H1 (cell line): ENCODE measurements at regions not wholly inside any gene's neighbourhood (a gene's known extent, or its start where the extent isn't known, plus 50 kb on each side); places are given as distances from the start of the nearest gene placed in this dataset.

Experiments used
- CTCF ChIA-PET: fragments of 300-600 bp; sonication (Branson Sonifier 250); formaldehyde crosslinking; loops from one replicate; lab custom pipeline; 2021; ENCODE audit not compliant: partially characterized antibody; lab: Charles Lee
- POLR2A ChIA-PET: fragments of 300-600 bp; sonication (Branson Sonifier 250); formaldehyde crosslinking; loops from one replicate; lab custom pipeline; 2021; ENCODE audit warnings: inconsistent platforms; ENCODE audit not compliant: partially characterized antibody; lab: Charles Lee
- DNase-seq, 2 experiments: peaks; one replicate each; pipeline versions ENCODE4 v3.0.0 to v3.0.0-alpha.2; 2010 to 2022; ENCODE audit warnings: low spot score in 2 of 2, low read depth in 1 of 2, mixed read lengths in 1 of 2
- FAIRE-seq: peaks from 2 replicates; lab custom pipeline; 2011; peaks lifted over from hg19 to GRCh38; lab: Jason Lieb, UNC
- H2AFZ ChIP-seq: 2 replicates; pipeline ENCODE4 v1.8.1; 2012; ENCODE audit warnings: low read length, inconsistent platforms
- H2AK5ac ChIP-seq: 2 replicates; pipeline ENCODE4 v1.6.1; 2013; ENCODE audit warnings: low read depth, low read length
- H2BK120ac ChIP-seq: replicated peaks from 2 replicates; pipeline ENCODE3; 2013; ENCODE audit warnings: low read depth, low read length, inconsistent platforms
- H2BK12ac ChIP-seq: 2 replicates; pipeline ENCODE4 v1.6.1; 2013; ENCODE audit warnings: low read depth, low read length
- H2BK15ac ChIP-seq: 2 replicates; pipeline ENCODE4 v1.6.1; 2013; ENCODE audit warnings: low read length
- H2BK20ac ChIP-seq: 2 replicates; pipeline ENCODE4 v1.6.1; 2013; ENCODE audit warnings: low read length
- H2BK5ac ChIP-seq: 2 replicates; pipeline ENCODE4 v1.6.1; 2013; ENCODE audit warnings: low read depth, low read length
- H3K14ac ChIP-seq: 2 replicates; pipeline ENCODE4 v1.6.1; 2013; ENCODE audit warnings: inconsistent platforms; ENCODE audit not compliant: insufficient read length
- H3K18ac ChIP-seq: 2 replicates; pipeline ENCODE4 v1.6.1; 2013; ENCODE audit warnings: low read length; ENCODE audit errors: extremely low read depth
- H3K23ac ChIP-seq: 2 replicates; pipeline ENCODE4 v1.6.1; 2013; ENCODE audit warnings: inconsistent platforms; ENCODE audit not compliant: insufficient read length
- H3K23me2 ChIP-seq: 2 replicates; pipeline ENCODE4 v1.6.1; 2013; ENCODE audit warnings: low read depth, low read length
- H3K27ac ChIP-seq: 2 replicates; pipeline ENCODE4 v1.6.1; 2011; ENCODE audit warnings: low read depth, low read length, inconsistent platforms
- H3K27me3 ChIP-seq, 4 experiments: replicated peaks in 1 of 4; 1 replicate in 1 of 4; 2 replicates in 3 of 4; pipeline versions ENCODE4 v1.6.1 to v1.8.1; 2011 to 2013; ENCODE audit warnings: low read length in 3 of 4, mild to moderate bottlenecking in 3 of 4, inconsistent platforms in 2 of 4, mixed read lengths in 2 of 4, moderate library complexity in 1 of 4; ENCODE audit not compliant: control insufficient read depth in 3 of 4, insufficient read depth in 3 of 4; ENCODE audit errors: extremely low read depth in 1 of 4
- H3K36me3 ChIP-seq, 4 experiments: 2 replicates each; pipeline versions ENCODE4 v1.6.1 to v1.8.1; 2011 to 2013; ENCODE audit warnings: mild to moderate bottlenecking in 4 of 4, low read length in 3 of 4, moderate library complexity in 2 of 4, control low read depth in 1 of 4, inconsistent platforms in 1 of 4; ENCODE audit not compliant: insufficient read depth in 4 of 4, control insufficient read depth in 2 of 4
- H3K4ac ChIP-seq: replicated peaks from 2 replicates; pipeline ENCODE3; 2013; ENCODE audit warnings: low read length, low read depth, mixed read lengths, inconsistent platforms; ENCODE audit not compliant: insufficient read length
- H3K4me1 ChIP-seq, 4 experiments: replicated peaks in 1 of 4; 1 replicate in 1 of 4; 2 replicates in 3 of 4; pipeline versions ENCODE4 v1.6.1 to v1.8.1; 2011 to 2013; ENCODE audit warnings: low read length in 3 of 4, inconsistent platforms in 2 of 4, mixed read lengths in 1 of 4; ENCODE audit not compliant: insufficient read depth in 4 of 4, control insufficient read depth in 3 of 4
- H3K4me2 ChIP-seq, 2 experiments: 2 replicates each; pipeline versions ENCODE4 v1.6.1 to v1.8.1; 2011 to 2013; ENCODE audit warnings: low read depth in 2 of 2, low read length in 2 of 2, control low read depth in 1 of 2, inconsistent platforms in 1 of 2, mild to moderate bottlenecking in 1 of 2; ENCODE audit not compliant: insufficient read depth in 1 of 2
- H3K4me3 ChIP-seq, 4 experiments: fragments of 200-600, 300-600 bp in 1 of 4; sonication (generic), shearing (Covaris generic), sonication (Bioruptor Twin) in 1 of 4; 2 replicates each; pipeline versions ENCODE4 v1.5.1 to v1.8.1; 2011 to 2016; ENCODE audit warnings: low read length in 4 of 4, low read depth in 3 of 4, control low read depth in 2 of 4, inconsistent platforms in 2 of 4, mild to moderate bottlenecking in 2 of 4, mixed read lengths in 1 of 4, moderate library complexity in 1 of 4; ENCODE audit not compliant: insufficient read depth in 2 of 4; ENCODE audit errors: extremely low read depth in 1 of 4
- H3K56ac ChIP-seq: replicated peaks from 2 replicates; pipeline ENCODE3; 2013; ENCODE audit warnings: low read depth, mild to moderate bottlenecking, mixed read lengths, low read length, inconsistent platforms; ENCODE audit not compliant: insufficient read length
- H3K79me1 ChIP-seq: 2 replicates; pipeline ENCODE4 v1.6.1; 2013; ENCODE audit warnings: low read depth, low read length, control low read depth
- H3K79me2 ChIP-seq, 2 experiments: 2 replicates each; pipeline versions ENCODE4 v1.6.1 to v1.8.1; 2012 to 2013; ENCODE audit warnings: low read length in 2 of 2, mild to moderate bottlenecking in 2 of 2, inconsistent platforms in 1 of 2; ENCODE audit not compliant: insufficient read depth in 2 of 2, control insufficient read depth in 1 of 2
- H3K9ac ChIP-seq, 4 experiments: replicated peaks in 1 of 4; 1 replicate in 1 of 4; 2 replicates in 3 of 4; pipeline versions ENCODE4 v1.6.1 to v1.8.1; 2011 to 2013; ENCODE audit warnings: low read depth in 3 of 4, low read length in 3 of 4, control low read depth in 2 of 4, mild to moderate bottlenecking in 2 of 4, moderate library complexity in 2 of 4, inconsistent platforms in 1 of 4; ENCODE audit errors: extremely low read depth in 1 of 4
- H3K9me3 ChIP-seq, 2 experiments: 2 replicates each; pipeline versions ENCODE4 v1.6.1 to v1.8.1; 2012 to 2013; ENCODE audit warnings: mild to moderate bottlenecking in 2 of 2, moderate library complexity in 2 of 2, control low read depth in 1 of 2, inconsistent platforms in 1 of 2, low read depth in 1 of 2, low read length in 1 of 2, mixed read lengths in 1 of 2; ENCODE audit not compliant: insufficient read depth in 2 of 2
- H4K20me1 ChIP-seq, 2 experiments: replicated peaks in 1 of 2; 2 replicates each; pipeline versions ENCODE3 to v1.8.1; 2011 to 2013; ENCODE audit warnings: inconsistent platforms in 2 of 2, low read length in 2 of 2, mild to moderate bottlenecking in 1 of 2; ENCODE audit not compliant: insufficient read depth in 2 of 2, control insufficient read depth in 1 of 2
- H4K5ac ChIP-seq: 2 replicates; pipeline ENCODE4 v1.6.1; 2013; ENCODE audit warnings: low read length, low read depth, mixed read lengths, inconsistent platforms; ENCODE audit not compliant: insufficient read length
- H4K8ac ChIP-seq: 2 replicates; pipeline ENCODE4 v1.8.0; 2013; ENCODE audit warnings: mild to moderate bottlenecking, moderate library complexity, low read length, inconsistent platforms; ENCODE audit not compliant: insufficient read depth; ENCODE audit errors: extremely low read depth
- H4K91ac ChIP-seq: replicated peaks from 2 replicates; pipeline ENCODE3; 2013; ENCODE audit warnings: low read length, mixed read lengths, inconsistent platforms; ENCODE audit not compliant: insufficient read length
- HDAC6 ChIP-seq: IDR thresholded peaks from one replicate; pipeline ENCODE4 v1.7.1; 2012; ENCODE audit warnings: low read depth, mild to moderate bottlenecking, inconsistent platforms, low read length, moderate library complexity
- JUN ChIP-seq: IDR thresholded peaks from 2 replicates; pipeline ENCODE4 v1.6.1; 2011; ENCODE audit warnings: low read depth, mild to moderate bottlenecking, improper control_type of control experiment, low read length
- MAFK ChIP-seq: IDR thresholded peaks from 2 replicates; pipeline ENCODE4 v1.6.1; 2012; ENCODE audit warnings: low read depth, mild to moderate bottlenecking, improper control_type of control experiment, low read length
- SRF ChIP-seq: IDR thresholded peaks from 2 replicates; pipeline ENCODE4 v1.6.1; 2011; ENCODE audit warnings: mild to moderate bottlenecking, low read depth, low read length, moderate library complexity
- WGBS, 2 experiments: shearing (Covaris generic) in 1 of 2; methylation state at CpG; one replicate each; pipeline versions ENCODE4 v1.1.6 to v1.1.7; 2013 to 2015; ENCODE audit warnings: low lambda C conversion rate in 2 of 2, mixed read lengths in 2 of 2, inconsistent platforms in 1 of 2, low coverage in 1 of 2, missing lambda C conversion rate in 1 of 2; ENCODE audit not compliant: insufficient replicate concordance in 2 of 2, insufficient coverage in 1 of 2, insufficient read length in 1 of 2; ENCODE audit errors: extremely low coverage in 1 of 2, missing lambda C conversion rate in 1 of 2; 5-methylcytosine and 5-hydroxymethylcytosine counted together
- TF ChIP-seq, protein P1 (sequence below): IDR thresholded peaks from 2 replicates; pipeline ENCODE4 v1.6.1; 2011; ENCODE audit warnings: low read length, improper control_type of control experiment

GRCh38 chr17:17422641-17423040 lies 54.2 kb upstream of the MED9 start:
- H3K56ac ChIP-seq, result no peak overlapping the region
- no peaks in the 10 kb centered on the region for H3K4me1 ChIP-seq
- no peak overlapping the region for H4K5ac ChIP-seq
- no peak overlapping the region for H2AK5ac ChIP-seq
- H4K91ac ChIP-seq, result no peak overlapping the region
- FAIRE-seq (no peak), DNase-seq (no peak)
- H2BK15ac ChIP-seq, result no peak overlapping the region
- ChIA-PET POLR2A (no interaction called here), CTCF (interaction anchor here (1.4 to 4.1 kb wide), 3 partner anchors 9 to 13 kb away, joined by 4 to 18 read pairs (median 8); no protein-coding TSS in a partner anchor)
- no peak overlapping the region for H3K27ac ChIP-seq
- H3K4me3 ChIP-seq, result no peak overlapping the region
- H3K36me3 ChIP-seq, result no peaks in the 10 kb centered on the region
- no peak overlapping the region for H2BK120ac ChIP-seq
- no peak overlapping the region for H3K4me2 ChIP-seq
- no peak overlapping the region for H2BK20ac ChIP-seq
- no peak overlapping the region for H4K8ac ChIP-seq
- 92% methylated on average over 7 of the region's 7 CpGs; no CpG with 5 or more reads in 1 of the 2 experiments for WGBS, 2 experiments
- H3K9me3 ChIP-seq, result peaks cover 20 to 37% of the 10 kb centered on the region in 2 experiments; a peak in 3 of 4 replicates
- no peak overlapping the region for H2AFZ ChIP-seq
- H3K79me1 ChIP-seq, result no peaks in the 10 kb centered on the region
- no peak overlapping the region for H3K18ac ChIP-seq
- no peaks in the 10 kb centered on the region for H3K79me2 ChIP-seq
- H4K20me1 ChIP-seq, result no peaks in the 10 kb centered on the region
- no peaks in the 10 kb centered on the region for H3K23me2 ChIP-seq
- no peak overlapping the region for H3K4ac ChIP-seq
- no peak overlapping the region for H2BK12ac ChIP-seq
- no peak overlapping the region for H2BK5ac ChIP-seq
- no peak overlapping the region for H3K9ac ChIP-seq
- H3K27me3 ChIP-seq, result no peaks in the 10 kb centered on the region
- H3K14ac ChIP-seq, result no peak overlapping the region
- no peak overlapping the region for H3K23ac ChIP-seq
- TF ChIP-seq JUN (no peak), MAFK (no peak), SRF (no peak), HDAC6 (no peak)
- TF ChIP-seq, protein P1, sequence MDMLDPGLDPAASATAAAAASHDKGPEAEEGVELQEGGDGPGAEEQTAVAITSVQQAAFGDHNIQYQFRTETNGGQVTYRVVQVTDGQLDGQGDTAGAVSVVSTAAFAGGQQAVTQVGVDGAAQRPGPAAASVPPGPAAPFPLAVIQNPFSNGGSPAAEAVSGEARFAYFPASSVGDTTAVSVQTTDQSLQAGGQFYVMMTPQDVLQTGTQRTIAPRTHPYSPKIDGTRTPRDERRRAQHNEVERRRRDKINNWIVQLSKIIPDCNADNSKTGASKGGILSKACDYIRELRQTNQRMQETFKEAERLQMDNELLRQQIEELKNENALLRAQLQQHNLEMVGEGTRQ, result no peak
